GM19240 (cell line): ENCODE measurements at regions not wholly inside any gene's neighbourhood (a gene's known extent, or its start where the extent isn't known, plus 50 kb on each side); places are given as distances from the start of the nearest gene placed in this dataset.

ENCODE experiments used
- DNase-seq: peaks from one replicate; pipeline ENCODE4 v3.0.0; 2011; ENCODE audit warnings: low spot score; ENCODE audit not compliant: insufficient read length

DNA sequence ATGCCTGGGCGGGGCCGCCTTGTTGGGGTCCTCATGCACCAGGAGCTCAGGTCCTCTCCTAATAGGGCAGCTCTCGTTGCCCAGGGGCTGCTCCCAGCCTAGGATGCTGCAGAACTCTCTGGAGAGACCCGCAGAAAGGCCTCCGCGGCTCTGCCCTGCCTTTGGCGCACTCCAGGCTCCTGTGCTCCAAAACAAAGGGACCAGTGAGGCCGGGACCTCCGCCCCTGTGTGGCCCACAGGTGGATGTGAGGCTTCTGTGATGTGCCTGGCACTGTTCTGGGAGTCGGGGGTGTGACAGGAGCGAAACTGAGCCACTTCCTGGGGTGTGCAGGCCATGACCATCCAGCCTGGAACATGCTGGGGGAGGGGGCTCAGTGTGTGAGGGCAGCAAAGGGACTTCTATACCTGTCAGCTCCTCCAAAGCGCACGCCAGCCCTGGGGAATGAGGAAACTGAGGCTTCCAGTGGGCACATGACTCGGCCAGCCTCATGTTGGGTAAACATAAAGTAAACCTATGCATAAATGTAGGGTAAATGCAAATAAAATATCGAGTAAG lies 153.2 kb downstream of the IRF8 start:
- no peak for DNase-seq

GRCh38 chr16:86052926-86053325 lies 154.0 kb downstream of the IRF8 start:
- no peak for DNase-seq

GRCh38 chr16:86059253-86060171 lies 160.6 kb downstream of the IRF8 start:
- no peak for DNase-seq

GRCh38 chr16:86060381-86061317 lies 161.7 kb downstream of the IRF8 start:
- no peak for DNase-seq

DNA sequence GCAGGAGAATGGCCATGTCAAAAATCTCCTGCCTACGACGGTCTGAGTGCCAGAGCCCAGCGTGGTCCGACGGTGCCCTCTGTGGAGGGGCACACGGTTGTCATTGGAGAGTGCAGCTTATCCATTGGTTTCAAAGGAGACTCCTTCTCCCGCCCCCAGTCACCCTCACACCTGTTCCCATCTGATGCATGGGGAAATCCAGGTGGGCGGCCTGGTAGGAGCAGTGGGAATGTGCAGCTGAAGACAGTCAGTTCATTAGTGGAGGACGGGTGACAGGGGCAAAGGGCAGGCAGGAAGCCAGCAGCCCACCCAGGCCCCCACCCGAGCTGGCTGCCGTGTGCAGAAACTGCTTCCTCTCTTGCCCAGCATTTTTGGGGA lies 162.3 kb downstream of the IRF8 start:
- no peak for DNase-seq

DNA sequence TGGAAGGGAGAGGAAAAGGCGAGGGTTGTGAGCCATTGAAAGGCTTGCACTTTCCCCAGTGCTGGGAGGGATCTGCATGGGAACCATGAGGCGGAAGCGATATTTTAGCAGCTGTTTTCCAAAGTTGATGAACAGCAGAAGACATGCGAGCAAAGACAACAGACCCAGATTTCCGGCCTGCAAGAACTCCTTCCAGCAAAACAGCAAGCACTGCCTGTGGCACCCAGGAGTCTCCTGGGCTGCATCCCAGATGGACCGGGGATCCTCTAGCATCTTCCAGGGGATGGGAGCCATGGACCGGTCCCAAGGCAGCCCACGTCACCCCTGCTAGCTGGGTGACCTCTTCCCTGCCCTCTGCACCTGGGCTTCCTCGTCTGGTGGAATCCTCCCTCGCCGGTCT lies 162.8 kb downstream of the IRF8 start:
- no peak for DNase-seq

DNA sequence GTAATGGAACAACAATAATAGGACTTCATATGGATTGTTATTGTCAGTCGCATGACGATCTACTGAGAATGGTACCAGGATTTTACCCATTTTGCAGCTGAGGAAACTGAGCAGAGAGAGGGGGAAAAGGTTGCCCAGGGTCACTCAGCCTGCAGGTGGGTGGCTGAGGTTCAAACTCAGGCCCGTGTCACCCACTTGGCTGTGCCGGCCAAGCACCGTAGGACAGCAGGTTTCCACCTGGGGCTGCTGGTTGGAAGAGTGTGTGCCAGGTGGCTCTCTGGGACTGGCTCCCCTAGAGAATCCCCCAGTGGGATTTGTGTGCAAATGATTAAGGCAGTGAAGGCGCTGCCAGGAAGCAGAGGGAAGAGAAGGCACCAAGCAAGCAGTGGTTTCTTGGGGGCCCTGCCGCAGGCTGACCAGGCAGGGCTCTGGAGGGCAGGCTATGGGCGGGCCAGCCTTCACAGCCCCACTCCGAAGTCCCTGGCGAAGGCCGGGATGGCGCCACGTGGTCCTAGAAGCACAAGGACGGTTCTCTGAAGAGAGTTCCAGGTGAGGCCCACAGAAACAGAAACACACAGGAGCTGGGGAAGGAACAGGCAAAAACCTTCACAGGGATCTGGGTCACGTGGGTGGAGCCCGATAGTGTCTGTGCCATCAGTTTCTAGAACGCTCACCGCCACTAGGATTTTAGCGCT lies 163.5 kb downstream of the IRF8 start:
- DNase-seq = no peak

- DNase-seq = no peak
Measured at GRCh38 chr16:86063760-86064405, 164.9 kb downstream of the IRF8 start.

GRCh38 chr16:86064431-86065250 lies 165.7 kb downstream of the IRF8 start:
- no peak for DNase-seq

- no peak for DNase-seq
Measured at GRCh38 chr16:86065711-86066110, 166.7 kb downstream of the IRF8 start.

GRCh38 chr16:86066811-86067210 lies 167.8 kb downstream of the IRF8 start:
- no peak for DNase-seq

- no peak for DNase-seq
Measured at GRCh38 chr16:86067516-86067915, 168.6 kb downstream of the IRF8 start.

DNA sequence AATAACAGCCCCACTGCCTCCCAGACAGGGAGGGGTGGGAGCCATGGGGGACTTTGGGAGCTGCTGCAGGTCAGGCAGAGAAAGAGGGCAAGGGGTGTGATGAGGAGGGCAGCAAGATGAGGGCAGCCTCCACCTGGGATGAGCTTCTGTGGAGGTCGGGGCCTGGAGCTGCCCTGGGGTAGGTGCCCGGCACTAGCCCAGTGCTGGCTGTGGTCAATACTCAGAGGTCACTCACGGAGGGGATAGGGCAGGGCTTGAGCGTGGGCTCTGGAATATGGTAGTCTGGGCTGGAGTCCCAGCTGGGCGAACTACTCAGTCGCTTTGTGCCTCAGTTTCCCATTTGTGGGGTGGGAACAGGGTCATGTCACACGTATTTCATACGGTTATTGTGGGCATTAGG lies 169.0 kb downstream of the IRF8 start:
- DNase-seq = no peak

- DNase-seq = no peak
Measured at GRCh38 chr16:86068722-86069121, 169.8 kb downstream of the IRF8 start.

DNA sequence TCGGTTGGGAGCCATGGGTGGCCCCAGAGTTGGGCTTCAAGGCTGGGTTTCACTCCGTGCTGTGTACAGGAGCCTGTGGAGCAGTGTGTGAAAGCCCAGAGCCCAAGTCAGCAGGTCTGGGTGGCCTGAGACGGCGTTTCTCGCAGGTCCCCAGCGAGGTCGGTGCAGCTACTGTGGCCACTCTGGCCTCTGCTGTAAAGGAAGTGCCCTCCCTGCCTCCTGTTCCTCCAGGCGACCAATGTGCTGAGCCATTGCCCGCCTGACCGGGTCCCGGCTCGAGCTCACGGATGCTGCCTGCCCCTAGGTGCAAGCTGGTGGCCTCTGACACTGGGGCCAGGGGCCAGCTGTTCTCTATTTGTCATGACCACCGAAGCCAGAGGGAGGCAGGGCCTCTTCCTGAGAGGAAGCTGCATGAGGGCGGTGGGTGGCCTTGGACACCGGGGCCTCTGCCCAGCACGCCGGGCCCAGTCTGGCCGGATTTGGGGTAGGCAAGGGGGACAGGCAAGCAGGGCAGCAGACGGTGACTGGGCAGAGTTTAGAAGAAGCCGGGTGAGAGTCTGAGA lies 170.9 kb downstream of the IRF8 start:
- DNase-seq = no peak

GRCh38 chr16:86070484-86070883 lies 171.5 kb downstream of the IRF8 start:
- DNase-seq = no peak

GRCh38 chr16:86070971-86071370 lies 172.0 kb downstream of the IRF8 start:
- DNase-seq = no peak

DNA sequence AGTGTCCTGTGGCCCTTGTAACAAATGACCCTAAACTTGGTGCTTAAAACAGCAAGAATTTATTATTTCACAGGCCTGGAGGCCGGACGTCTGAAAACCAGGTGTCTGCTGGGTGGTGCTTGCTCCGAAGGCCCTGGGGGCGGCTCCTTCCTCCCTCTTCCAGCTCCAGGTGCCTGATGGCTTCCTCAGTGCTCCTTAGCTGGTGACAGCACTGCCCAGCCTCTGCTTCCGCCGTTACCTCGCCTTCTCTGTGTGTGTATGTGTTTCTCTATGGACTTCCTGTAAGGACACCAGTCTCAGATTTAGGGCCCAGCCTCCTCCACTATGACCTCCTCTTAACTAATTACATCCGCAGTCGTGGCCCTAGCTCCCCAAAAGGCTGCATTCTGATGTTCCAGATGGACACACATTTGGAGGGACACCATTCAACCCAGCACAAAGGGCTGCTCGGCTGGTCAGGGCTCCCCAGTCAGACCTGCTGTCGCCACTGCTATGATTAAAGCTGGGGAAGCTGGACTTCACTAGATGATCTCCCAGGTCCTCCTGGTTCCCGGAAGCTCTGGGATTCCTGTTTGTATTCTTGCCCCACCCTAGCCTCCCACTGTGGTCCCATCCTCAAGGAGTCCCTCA lies 172.8 kb downstream of the IRF8 start:
- no peak for DNase-seq
